Osteocyte (in vitro differentiated cells): ENCODE measurements at regions not wholly inside any gene's neighbourhood (a gene's known extent, or its start where the extent isn't known, plus 50 kb on each side); places are given as distances from the start of the nearest gene placed in this dataset.
"Not testable (repeated sequence)": the region's sequence is repeated elsewhere in the genome, so short reads cannot be mapped to it uniquely, and the experiment has no call there.

Experiments used
- DNase-seq: peaks from one replicate; pipeline ENCODE4 v3.0.0; 2021; ENCODE audit warnings: mixed read lengths; ENCODE audit not compliant: unreplicated experiment; ENCODE audit errors: extremely low spot score
- H3K27ac Mint-ChIP-seq: one replicate; pipeline ENCODE4 v1.8.0; 2021; ENCODE audit warnings: mild to moderate bottlenecking, mixed read lengths; ENCODE audit not compliant: unreplicated experiment
- H3K27me3 Mint-ChIP-seq: one replicate; pipeline ENCODE4 v1.8.0; 2021; ENCODE audit warnings: mixed read lengths; ENCODE audit not compliant: unreplicated experiment
- H3K36me3 Mint-ChIP-seq: one replicate; pipeline ENCODE4 v1.8.0; 2021; ENCODE audit warnings: mixed read lengths; ENCODE audit not compliant: unreplicated experiment
- H3K4me1 Mint-ChIP-seq: one replicate; pipeline ENCODE4 v1.8.0; 2021; ENCODE audit warnings: mixed read lengths; ENCODE audit not compliant: unreplicated experiment
- H3K4me3 Mint-ChIP-seq: one replicate; pipeline ENCODE4 v1.8.0; 2021; ENCODE audit warnings: mild to moderate bottlenecking, moderate library complexity, mixed read lengths; ENCODE audit not compliant: unreplicated experiment
- H3K9me3 Mint-ChIP-seq: one replicate; pipeline ENCODE4 v1.8.0; 2021; ENCODE audit warnings: mixed read lengths; ENCODE audit not compliant: unreplicated experiment
- TF ChIP-seq, protein P1 (sequence below): fragments of 200-600 bp; sonication (generic); IDR thresholded peaks from 2 replicates; pipeline ENCODE4 v1.5.0; 2021; ENCODE audit warnings: antibody characterized with exemption, mild to moderate bottlenecking, moderate library complexity

DNA sequence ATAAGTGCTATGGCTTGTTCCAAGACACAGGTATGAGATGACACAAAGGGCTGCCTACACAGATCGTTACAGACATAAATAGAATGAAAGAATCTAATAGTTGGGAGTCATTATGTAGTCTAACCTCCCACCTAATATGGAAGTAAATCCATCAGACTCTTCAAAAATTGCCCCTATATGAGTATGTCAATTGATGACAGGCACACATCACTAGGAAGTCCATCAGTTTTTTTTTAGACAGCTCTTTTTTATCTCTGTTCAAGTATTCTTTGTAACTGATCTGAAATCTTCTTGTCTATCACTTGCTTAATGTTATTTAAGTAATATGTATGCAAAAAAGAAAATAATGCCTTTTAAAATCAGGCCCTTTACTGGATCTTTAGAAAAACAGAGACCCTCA, 191.6 kb downstream of the UBE2NL start:
- no peaks in the 10 kb centered on the region for H3K36me3 Mint-ChIP-seq
- H3K27me3 Mint-ChIP-seq, result no peaks in the 10 kb centered on the region
- peaks cover 35% of the 10 kb centered on the region for H3K9me3 Mint-ChIP-seq
- DNase-seq, result no peak
- TF ChIP-seq, protein P1, sequence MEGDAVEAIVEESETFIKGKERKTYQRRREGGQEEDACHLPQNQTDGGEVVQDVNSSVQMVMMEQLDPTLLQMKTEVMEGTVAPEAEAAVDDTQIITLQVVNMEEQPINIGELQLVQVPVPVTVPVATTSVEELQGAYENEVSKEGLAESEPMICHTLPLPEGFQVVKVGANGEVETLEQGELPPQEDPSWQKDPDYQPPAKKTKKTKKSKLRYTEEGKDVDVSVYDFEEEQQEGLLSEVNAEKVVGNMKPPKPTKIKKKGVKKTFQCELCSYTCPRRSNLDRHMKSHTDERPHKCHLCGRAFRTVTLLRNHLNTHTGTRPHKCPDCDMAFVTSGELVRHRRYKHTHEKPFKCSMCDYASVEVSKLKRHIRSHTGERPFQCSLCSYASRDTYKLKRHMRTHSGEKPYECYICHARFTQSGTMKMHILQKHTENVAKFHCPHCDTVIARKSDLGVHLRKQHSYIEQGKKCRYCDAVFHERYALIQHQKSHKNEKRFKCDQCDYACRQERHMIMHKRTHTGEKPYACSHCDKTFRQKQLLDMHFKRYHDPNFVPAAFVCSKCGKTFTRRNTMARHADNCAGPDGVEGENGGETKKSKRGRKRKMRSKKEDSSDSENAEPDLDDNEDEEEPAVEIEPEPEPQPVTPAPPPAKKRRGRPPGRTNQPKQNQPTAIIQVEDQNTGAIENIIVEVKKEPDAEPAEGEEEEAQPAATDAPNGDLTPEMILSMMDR, result no peak
- H3K27ac Mint-ChIP-seq, result no peak overlapping the region
- H3K4me3 Mint-ChIP-seq, result no peak overlapping the region
- H3K4me1 Mint-ChIP-seq, result no peaks in the 10 kb centered on the region

DNA sequence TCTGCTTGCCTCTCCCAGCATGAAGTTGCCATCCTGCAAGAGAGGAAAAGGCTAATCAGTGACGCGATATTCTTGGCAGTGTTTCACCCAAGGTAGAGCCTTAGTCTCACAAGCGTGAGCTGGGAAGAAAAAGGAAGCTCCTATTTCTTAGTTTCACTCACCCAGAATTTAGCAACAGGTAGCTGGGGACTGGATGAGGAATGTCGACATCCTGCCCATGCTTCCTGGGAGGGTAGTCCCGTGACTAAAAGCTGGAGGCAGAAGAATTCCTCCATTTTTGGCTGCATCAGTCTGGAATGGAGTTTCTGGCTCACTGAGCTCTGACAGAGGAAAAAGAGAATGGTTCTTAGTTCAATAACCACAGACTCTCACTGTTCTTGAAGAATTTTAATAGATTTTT, 198.4 kb downstream of the UBE2NL start:
- H3K27ac Mint-ChIP-seq, H3K36me3 Mint-ChIP-seq, H3K4me1 Mint-ChIP-seq, DNase-seq, H3K4me3 Mint-ChIP-seq, H3K9me3 Mint-ChIP-seq, H3K27me3 Mint-ChIP-seq: not testable (repeated sequence)

DNA sequence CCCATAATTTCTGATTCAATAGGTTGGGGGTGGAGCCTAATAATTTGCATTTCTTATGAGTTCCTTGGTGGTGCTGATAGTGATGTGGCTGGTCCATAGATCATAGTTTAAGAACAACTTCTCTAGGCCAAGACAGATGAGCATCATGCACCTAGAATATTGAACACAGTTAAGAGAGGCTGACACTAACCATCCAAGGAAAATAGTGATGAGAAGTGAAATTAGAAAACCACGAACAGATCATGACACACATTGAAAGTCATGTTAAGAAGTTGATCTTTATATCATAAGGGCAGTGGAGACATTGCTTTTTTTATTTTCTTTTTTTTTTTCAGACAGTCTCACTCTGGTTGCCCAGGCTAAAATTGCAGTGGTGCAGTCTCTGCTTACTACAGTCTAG, 205.8 kb downstream of the UBE2NL start:
- not testable (repeated sequence) for DNase-seq, H3K9me3 Mint-ChIP-seq, H3K36me3 Mint-ChIP-seq, H3K27ac Mint-ChIP-seq, H3K4me1 Mint-ChIP-seq, H3K4me3 Mint-ChIP-seq, H3K27me3 Mint-ChIP-seq

DNA sequence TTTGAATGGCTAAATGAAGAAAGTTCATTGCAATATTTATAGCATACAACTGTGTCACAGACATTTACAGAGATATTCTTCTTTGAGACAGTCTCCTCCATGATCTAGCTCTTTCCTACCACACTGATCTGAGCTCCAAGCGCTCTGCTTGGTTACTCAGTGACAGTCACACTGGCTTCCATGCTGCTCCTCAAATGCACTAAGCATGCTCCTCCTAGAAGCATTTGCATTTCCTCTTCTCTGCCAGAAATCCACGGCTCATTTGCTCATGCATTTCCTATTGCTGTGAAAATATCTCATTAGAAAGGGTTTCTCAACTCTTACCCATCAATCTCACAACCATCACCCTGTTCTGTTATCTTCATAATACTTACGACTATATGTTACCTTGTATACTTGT, 208.2 kb downstream of the UBE2NL start:
- H3K27me3 Mint-ChIP-seq, DNase-seq, H3K4me3 Mint-ChIP-seq, H3K36me3 Mint-ChIP-seq, H3K4me1 Mint-ChIP-seq, H3K9me3 Mint-ChIP-seq, H3K27ac Mint-ChIP-seq: not testable (repeated sequence)

DNA sequence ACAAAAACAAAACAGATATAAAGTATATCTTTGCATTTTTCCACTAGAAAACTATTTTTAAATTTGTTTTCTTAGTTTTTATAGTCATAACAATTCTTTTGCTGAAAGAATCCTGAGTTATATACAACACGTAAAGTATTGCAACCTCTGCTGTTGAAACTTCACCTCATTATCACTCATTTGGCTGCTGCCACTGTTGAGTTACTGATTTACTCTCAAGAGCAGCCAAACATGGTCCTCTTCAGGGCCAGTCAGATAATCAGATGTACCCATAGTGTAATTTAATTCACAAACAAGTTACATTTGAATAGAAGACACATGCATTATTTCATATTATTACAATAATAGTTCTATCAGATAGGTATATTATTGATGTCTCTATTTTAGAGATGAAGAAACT, 235.6 kb downstream of the UBE2NL start:
- not testable (repeated sequence) for H3K27ac Mint-ChIP-seq, H3K36me3 Mint-ChIP-seq

DNA sequence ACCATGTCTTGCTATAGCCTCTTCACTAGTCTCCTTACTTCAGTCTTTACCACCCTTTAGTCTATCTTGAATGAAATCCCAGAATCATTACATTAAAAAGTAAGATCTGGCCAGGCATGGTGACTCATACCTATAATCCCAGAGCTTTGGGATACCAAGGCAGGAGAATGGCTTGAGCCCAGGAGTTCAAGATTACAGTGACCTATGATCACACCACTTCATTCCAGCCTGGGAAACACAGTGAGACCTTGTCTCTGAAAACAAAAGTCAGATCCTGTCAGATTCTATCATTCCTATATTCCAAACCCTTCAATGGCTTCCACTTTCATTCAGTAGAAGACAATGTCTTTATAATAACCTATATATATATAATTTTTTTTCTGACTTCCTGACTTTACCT, 237.7 kb downstream of the UBE2NL start:
- H3K4me3 Mint-ChIP-seq, H3K4me1 Mint-ChIP-seq, DNase-seq, H3K27me3 Mint-ChIP-seq, H3K27ac Mint-ChIP-seq, H3K36me3 Mint-ChIP-seq, H3K9me3 Mint-ChIP-seq: not testable (repeated sequence)

More for the DNA sequence above, 235.6 kb downstream of the UBE2NL start:
- not testable (repeated sequence) for H3K4me1 Mint-ChIP-seq, DNase-seq, H3K27me3 Mint-ChIP-seq, H3K4me3 Mint-ChIP-seq, H3K9me3 Mint-ChIP-seq

DNA sequence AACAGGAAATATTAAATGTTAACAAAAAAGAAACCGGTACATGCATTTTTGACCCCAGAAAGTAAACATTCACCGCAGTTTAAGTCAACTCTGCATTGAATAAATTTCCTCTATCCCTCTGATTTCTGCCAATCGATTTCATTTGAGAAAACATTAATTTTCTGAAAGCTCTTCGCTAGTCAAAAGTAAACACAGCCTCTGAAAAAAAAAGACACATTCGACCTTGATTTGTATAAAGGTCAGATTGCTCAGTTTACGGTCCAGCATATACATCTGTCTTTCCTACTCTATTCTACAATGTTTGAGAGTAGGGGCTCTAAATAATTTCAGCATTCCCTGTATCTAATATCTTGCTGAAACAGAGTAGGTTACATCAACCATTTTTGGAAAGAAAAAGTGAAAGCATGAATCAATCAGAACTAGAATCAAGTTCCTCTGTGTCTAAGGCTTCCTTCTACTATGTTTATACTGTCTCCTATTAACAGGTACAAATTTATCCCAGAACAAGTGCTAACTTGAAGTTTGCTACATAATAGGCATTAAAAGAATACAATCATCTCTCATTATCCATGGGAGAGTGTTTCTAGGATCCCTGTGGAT, 243.8 kb downstream of the UBE2NL start:
- not testable (repeated sequence) for H3K27me3 Mint-ChIP-seq, DNase-seq, H3K4me3 Mint-ChIP-seq, H3K27ac Mint-ChIP-seq, H3K4me1 Mint-ChIP-seq, H3K9me3 Mint-ChIP-seq, H3K36me3 Mint-ChIP-seq

DNA sequence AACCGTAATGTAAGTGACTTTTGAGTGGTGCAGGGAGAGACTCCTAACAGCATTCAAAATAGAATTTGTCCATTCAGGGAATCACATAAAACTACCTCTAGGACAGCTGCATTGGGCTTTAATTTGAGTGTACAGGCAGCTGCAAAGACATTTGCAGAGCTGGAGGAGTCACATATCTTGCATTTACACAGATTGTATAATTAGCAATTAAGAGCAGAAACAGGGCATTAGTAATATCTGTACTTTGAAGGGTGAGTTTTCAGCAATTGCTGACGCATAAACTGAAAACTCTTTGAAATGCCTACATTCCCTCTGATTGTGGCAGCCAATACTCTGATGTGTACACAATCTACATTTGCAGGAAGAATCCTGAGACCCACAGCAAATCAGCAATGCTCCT, 245.6 kb downstream of the UBE2NL start:
- DNase-seq, H3K27me3 Mint-ChIP-seq, H3K4me3 Mint-ChIP-seq, H3K36me3 Mint-ChIP-seq, H3K4me1 Mint-ChIP-seq, H3K9me3 Mint-ChIP-seq, H3K27ac Mint-ChIP-seq: not testable (repeated sequence)

DNA sequence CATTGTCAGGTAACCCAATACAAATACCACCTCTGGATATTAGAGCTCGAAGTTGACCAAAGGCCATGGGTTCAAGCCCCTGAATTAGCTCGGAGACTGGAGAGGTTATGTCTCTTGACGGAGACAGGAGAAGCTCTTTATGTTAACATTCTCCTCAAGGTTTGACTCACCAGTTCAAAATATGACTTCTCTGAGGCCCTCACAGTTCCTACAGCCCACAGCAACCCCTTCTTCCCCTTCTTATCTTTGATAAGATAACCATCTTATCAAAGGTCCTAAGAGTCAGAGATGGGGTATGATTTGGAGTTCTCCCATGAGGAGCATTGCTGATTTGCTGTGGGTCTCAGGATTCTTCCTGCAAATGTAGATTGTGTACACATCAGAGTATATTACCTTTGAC, 246.6 kb downstream of the UBE2NL start:
- not testable (repeated sequence) for DNase-seq, H3K27ac Mint-ChIP-seq, H3K36me3 Mint-ChIP-seq, H3K4me1 Mint-ChIP-seq, H3K4me3 Mint-ChIP-seq, H3K27me3 Mint-ChIP-seq, H3K9me3 Mint-ChIP-seq

DNA sequence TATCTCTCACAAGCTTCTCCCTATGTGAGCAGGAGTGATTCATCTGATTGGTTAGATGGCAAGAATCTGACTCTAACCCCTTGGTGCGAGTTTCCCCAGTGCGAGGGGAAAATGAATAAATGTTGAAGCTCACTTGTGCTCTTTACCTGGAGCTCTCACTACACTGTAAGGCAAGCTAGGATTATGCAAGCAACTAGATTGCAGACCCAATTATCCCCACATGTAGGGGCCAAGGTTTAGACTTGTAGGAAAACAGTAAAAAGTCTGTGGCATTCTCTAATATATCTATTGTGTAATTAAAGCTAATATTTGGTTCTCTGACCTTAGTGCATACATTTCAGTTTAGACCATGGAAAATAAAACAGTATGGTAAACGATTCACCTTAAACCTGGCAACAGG, 247.2 kb downstream of the UBE2NL start:
- not testable (repeated sequence) for H3K4me3 Mint-ChIP-seq, H3K9me3 Mint-ChIP-seq, DNase-seq, H3K36me3 Mint-ChIP-seq, H3K4me1 Mint-ChIP-seq, H3K27me3 Mint-ChIP-seq, H3K27ac Mint-ChIP-seq

DNA sequence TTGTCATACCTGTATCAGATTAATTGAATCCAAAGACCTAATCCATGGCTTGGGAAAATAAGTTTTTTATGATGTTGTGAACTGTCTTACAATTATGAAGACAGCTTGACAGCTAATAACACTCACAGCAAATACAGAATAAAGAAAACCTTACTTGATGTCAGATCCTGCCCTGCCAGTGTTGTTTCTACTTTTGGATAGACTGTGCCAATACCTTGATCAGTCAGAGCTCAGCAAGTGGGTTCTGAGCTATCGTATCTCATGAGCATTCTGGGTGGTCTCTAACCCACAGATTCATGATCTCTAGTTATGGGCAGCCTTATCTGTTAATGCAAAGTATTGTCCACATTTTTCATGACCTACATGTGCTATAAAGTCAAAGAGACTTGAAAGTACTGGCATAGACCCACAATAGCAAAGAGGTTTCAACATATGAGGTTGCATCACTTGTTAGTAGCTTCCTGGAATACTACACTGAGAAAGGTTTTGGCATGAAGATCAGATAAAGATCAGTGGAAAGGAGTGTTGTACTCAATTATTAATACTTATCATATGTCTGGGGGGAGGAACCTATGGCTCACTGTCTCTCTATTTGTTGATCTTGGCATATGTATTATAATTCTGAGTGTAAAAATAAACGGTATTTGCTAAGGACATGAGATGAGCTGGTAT, 250.7 kb downstream of the UBE2NL start:
- not testable (repeated sequence) for DNase-seq, H3K27me3 Mint-ChIP-seq, H3K4me3 Mint-ChIP-seq, H3K27ac Mint-ChIP-seq, H3K9me3 Mint-ChIP-seq, H3K4me1 Mint-ChIP-seq, H3K36me3 Mint-ChIP-seq

DNA sequence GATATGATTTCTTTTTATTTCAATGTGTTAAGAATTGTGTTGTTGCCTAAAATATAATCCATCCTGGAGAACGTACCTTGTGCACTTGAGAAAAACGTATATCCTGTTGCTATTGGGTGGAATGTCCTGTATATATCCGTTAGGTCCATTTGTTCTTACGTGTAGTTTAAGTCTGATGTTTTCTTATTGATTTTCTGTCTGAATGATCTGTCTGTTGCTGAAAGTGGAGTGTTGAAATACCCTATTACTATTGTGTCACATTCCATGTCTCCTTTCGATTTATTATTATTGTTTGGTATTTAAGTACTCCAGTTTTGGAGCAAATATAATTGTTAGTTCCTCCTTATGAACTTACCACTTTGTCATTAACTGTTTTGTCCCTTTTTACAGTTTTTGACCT, 270.6 kb downstream of the UBE2NL start:
- H3K4me1 Mint-ChIP-seq, H3K27ac Mint-ChIP-seq, H3K36me3 Mint-ChIP-seq, H3K4me3 Mint-ChIP-seq, DNase-seq, H3K27me3 Mint-ChIP-seq, H3K9me3 Mint-ChIP-seq: not testable (repeated sequence)
